ENCODE measurements at regions not wholly inside any gene's neighbourhood (a gene's known extent, or its start where the extent isn't known, plus 50 kb on each side); places are given as distances from the start of the nearest gene placed in this dataset.

DNA sequence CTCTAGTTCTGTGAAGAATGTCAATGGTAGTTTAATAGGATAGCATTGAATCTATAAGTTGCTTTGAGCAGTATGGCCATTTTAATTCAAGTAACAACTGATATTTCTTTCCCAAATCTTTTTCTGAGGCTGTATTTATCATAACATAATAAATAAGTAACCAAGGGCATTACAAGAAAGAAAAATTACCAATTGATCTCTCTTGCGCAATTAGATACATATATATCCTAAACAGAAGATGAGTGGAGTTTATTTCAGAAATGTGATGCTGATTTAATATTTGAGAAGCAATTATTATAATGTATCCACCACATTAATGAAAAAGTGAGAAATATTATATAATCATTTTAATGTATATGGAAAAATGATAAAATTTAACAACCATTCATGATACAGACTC lies 802.5 kb upstream of the AGA start:
- DNase-seq (ENCODE audit: extremely low read depth, low read depth) = no peak
- TF ChIP-seq, protein P1, sequence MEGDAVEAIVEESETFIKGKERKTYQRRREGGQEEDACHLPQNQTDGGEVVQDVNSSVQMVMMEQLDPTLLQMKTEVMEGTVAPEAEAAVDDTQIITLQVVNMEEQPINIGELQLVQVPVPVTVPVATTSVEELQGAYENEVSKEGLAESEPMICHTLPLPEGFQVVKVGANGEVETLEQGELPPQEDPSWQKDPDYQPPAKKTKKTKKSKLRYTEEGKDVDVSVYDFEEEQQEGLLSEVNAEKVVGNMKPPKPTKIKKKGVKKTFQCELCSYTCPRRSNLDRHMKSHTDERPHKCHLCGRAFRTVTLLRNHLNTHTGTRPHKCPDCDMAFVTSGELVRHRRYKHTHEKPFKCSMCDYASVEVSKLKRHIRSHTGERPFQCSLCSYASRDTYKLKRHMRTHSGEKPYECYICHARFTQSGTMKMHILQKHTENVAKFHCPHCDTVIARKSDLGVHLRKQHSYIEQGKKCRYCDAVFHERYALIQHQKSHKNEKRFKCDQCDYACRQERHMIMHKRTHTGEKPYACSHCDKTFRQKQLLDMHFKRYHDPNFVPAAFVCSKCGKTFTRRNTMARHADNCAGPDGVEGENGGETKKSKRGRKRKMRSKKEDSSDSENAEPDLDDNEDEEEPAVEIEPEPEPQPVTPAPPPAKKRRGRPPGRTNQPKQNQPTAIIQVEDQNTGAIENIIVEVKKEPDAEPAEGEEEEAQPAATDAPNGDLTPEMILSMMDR (IDR thresholded peaks at IDR 0.05; ENCODE audit: low read depth, low read length, missing control alignments) = no peak
- H3K4me3 ChIP-seq (replicated peaks; ENCODE audit: low read depth, low read length) = no peak overlapping the region

GRCh38 chr4:178255172-178255571 lies 812.9 kb upstream of the AGA start:
- H3K4me3 ChIP-seq (replicated peaks; ENCODE audit: low read depth, low read length) = no peak overlapping the region
- DNase-seq (ENCODE audit: extremely low read depth, low read depth) = no peak
- TF ChIP-seq, protein P1 (IDR thresholded peaks at IDR 0.05; ENCODE audit: low read depth, low read length, missing control alignments) = no peak

GRCh38 chr4:178258603-178259002 lies 816.4 kb upstream of the AGA start:
- H3K4me3 ChIP-seq (replicated peaks; ENCODE audit: low read depth, low read length) = no peak overlapping the region
- DNase-seq (ENCODE audit: extremely low read depth, low read depth) = no peak
- TF ChIP-seq, protein P1 (IDR thresholded peaks at IDR 0.05; ENCODE audit: low read depth, low read length, missing control alignments) = no peak

- no peak for DNase-seq (ENCODE audit: extremely low read depth, low read depth)
- no peak overlapping the region for H3K4me3 ChIP-seq (replicated peaks; ENCODE audit: low read depth, low read length)
- TF ChIP-seq, protein P1 (IDR thresholded peaks at IDR 0.05; ENCODE audit: low read depth, low read length, missing control alignments) = no peak
Observed at GRCh38 chr4:178259566-178259965, 817.3 kb upstream of the AGA start.

DNA sequence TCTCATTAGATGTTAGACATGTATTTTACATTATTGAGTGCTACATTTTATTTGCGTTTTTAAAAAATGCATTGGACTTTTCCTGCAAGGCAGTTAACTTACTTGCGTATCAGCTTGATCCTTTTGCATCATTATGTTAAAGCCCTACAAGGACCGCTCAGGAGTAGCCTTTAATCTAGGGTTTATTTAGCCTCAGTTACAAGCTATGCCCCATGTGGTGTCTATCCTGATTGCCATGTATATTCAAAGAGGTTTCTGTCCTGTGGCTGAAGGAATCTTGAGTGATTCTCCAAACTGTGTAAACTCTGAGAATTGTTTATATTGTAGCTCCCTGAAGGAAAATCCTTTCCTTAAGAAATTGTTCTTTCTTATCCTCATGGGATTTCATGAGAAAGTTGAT lies 821.8 kb upstream of the AGA start:
- DNase-seq (ENCODE audit: extremely low read depth, low read depth) = no peak
- H3K4me3 ChIP-seq (replicated peaks; ENCODE audit: low read depth, low read length) = no peak overlapping the region
- TF ChIP-seq, protein P1 (IDR thresholded peaks at IDR 0.05; ENCODE audit: low read depth, low read length, missing control alignments) = no peak

DNA sequence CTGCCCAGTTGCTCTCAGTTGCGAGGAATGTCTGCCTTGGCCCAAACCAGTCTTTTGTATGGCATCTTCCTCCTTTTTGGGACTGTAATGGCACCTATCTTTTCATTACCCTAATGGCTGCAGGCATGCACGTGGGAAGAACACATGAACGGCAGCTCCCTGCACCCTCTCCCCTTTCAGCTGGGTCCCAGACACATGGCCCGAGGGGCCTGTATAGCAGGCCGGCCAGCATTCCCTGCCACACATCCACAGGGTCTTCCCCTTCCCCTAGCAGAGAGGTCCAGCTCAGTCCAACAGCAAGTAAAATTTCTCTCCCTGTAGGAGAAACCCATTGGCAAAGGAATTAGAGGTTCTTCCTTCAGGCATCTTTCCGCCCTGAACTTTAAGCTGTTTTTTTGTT lies 829.1 kb upstream of the AGA start:
- H3K4me3 ChIP-seq (replicated peaks; ENCODE audit: low read depth, low read length) = no peak overlapping the region
- TF ChIP-seq, protein P1 (IDR thresholded peaks at IDR 0.05; ENCODE audit: low read depth, low read length, missing control alignments) = no peak
- DNase-seq (ENCODE audit: extremely low read depth, low read depth) = no peak

DNA sequence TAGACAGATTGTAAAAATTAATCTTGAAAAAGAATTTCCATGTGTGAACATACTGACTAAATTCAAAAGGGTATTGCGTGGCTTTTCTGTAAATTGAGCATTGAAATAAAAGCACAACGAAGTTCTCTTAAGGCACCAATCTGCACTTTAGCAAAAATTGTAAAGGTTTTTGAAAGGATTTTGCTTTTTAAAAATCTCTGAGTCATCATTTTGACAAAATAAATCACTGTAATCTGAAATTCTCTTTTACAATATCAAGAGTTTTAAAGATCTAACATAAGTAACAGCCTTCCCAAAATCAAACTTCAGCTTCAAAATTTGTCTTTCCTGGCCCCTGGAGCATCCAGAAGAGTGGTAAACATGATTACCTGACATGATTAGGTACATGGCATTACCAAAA lies 830.9 kb upstream of the AGA start:
- no peak overlapping the region for H3K4me3 ChIP-seq (replicated peaks; ENCODE audit: low read depth, low read length)
- DNase-seq (ENCODE audit: extremely low read depth, low read depth) = no peak
- TF ChIP-seq, protein P1 (IDR thresholded peaks at IDR 0.05; ENCODE audit: low read depth, low read length, missing control alignments) = no peak

All from HFF-Myc (cell line).